HG03045 (cell line): ENCODE measurements at regions not wholly inside any gene's neighbourhood (a gene's known extent, or its start where the extent isn't known, plus 50 kb on each side); places are given as distances from the start of the nearest gene placed in this dataset.
"Not testable (repeated sequence)": the region's sequence is repeated elsewhere in the genome, so short reads cannot be mapped to it uniquely, and the experiment has no call there.

Experiments used
- ATAC-seq: cut with Tn5 transposase; IDR thresholded peaks from one replicate; pipeline ENCODE4 v1.9.1; 2021; ENCODE audit warnings: mild to moderate bottlenecking, moderate library complexity; ENCODE audit not compliant: unreplicated experiment

DNA sequence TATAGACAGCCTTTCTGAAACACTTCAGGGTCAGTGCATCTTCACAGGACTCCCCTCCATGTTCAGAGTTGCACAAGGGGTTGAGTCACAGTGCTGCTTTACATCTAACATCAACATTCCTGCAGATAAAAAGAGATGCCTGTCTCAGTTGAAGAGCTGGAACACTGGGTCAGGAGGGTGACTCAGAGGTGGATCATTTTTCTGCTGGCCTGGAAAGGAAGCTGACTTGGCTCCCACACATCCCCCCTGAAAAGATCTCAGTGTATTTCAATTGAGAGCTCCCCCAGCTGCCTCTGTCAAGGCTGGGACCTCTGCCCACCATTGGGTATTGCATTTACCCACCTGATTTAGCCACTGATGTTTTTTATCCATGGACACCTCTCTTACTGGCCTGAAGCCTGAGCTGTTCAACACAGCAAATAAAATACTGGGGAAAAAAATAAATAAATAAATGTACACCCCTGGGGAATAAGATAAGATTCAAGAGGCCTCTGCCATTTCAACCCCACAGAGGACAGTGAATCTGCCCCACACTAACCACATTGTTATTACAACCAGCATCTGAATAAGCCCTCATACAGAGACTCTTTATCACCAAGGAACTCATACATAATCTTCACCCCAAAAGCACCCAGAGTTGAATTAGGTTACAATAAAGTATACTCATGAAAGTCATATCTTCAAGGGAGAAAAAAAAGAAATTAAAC, 716.4 kb downstream of the SEMA5A start:
- ATAC-seq: no peak

GRCh38 chr5:8831251-8831650, 714.6 kb downstream of the SEMA5A start:
- no peak for ATAC-seq

GRCh38 chr5:8831854-8832253, 714.0 kb downstream of the SEMA5A start:
- ATAC-seq: no peak

GRCh38 chr5:8839361-8840055, 706.4 kb downstream of the SEMA5A start:
- ATAC-seq: no peak

GRCh38 chr5:8840237-8840636, 705.6 kb downstream of the SEMA5A start:
- ATAC-seq: no peak

GRCh38 chr5:8840746-8841145, 705.1 kb downstream of the SEMA5A start:
- ATAC-seq: not testable (repeated sequence)

- ATAC-seq: no peak
Measured at GRCh38 chr5:8842971-8843551, 702.8 kb downstream of the SEMA5A start.

DNA sequence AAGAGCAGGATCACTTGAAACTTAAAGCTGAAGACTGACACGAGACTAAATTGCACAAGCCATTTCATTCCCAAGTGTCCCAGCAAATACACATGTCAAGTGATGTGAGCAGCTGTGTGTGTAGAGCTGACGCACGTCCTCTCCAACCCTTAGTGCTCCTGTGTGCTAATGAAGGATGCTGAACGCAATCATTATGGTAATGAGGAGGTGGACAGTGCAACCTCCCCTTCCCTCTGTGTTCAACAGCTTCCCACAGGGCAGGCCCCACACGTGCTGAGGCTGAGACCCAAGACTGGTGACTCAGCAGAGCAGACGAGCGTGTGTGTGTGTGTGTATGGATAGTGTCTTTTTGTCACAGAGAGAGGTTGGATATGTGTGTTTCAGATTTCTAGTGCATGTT, 702.1 kb downstream of the SEMA5A start:
- ATAC-seq: no peak

DNA sequence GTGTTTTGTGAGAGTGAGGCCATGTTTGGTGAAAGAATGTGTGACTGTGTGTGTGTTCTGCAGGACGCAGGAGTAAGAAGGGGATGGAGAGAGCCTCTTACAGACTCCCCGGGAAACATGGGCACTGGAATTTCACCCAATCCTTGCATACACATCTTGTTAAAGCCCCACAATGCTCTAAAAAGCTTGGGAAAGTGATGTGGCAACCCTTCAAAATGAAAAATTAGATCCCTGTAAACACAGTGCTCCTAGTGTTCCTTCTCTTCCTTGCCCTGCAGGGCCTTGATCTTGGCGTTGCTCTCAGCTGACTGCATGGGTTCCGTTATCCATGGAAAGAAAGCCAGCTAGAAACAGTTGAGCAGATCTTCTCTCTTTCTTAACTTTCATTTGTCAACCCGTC, 701.7 kb downstream of the SEMA5A start:
- ATAC-seq: no peak

- ATAC-seq: no peak
Measured at GRCh38 chr5:8844847-8845246, 701.0 kb downstream of the SEMA5A start.

GRCh38 chr5:8845296-8845695, 700.6 kb downstream of the SEMA5A start:
- no peak for ATAC-seq

GRCh38 chr5:8848366-8848765, 697.5 kb downstream of the SEMA5A start:
- no peak for ATAC-seq

GRCh38 chr5:8848997-8849594, 696.8 kb downstream of the SEMA5A start:
- no peak for ATAC-seq

- ATAC-seq: no peak
Measured at GRCh38 chr5:8851101-8851500, 694.8 kb downstream of the SEMA5A start.

GRCh38 chr5:8857051-8857450, 688.8 kb downstream of the SEMA5A start:
- ATAC-seq: no peak

DNA sequence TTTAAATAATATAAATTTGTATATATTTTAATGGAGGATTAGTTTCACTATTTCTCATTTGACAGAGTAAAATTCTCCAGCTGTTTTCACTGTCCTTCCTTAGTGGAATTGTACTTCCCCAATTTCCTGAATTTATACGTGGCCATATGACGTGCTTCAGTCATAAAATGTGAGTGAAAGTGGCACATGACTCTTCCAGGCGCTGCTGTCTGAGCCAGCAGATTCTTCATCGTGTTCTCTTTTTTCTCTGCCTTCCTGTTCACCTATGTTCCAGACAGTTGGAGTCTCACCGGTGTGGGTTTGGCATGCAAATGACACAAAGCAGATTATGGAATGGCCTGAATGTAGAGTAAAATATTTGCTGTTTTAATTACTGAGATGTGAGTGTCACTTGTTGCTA, 684.1 kb downstream of the SEMA5A start:
- ATAC-seq: no peak

GRCh38 chr5:8864053-8864452, 681.8 kb downstream of the SEMA5A start:
- ATAC-seq: no peak

GRCh38 chr5:8865266-8865665, 680.6 kb downstream of the SEMA5A start:
- ATAC-seq: no peak

GRCh38 chr5:8865686-8866374, 680.0 kb downstream of the SEMA5A start:
- no peak for ATAC-seq

DNA sequence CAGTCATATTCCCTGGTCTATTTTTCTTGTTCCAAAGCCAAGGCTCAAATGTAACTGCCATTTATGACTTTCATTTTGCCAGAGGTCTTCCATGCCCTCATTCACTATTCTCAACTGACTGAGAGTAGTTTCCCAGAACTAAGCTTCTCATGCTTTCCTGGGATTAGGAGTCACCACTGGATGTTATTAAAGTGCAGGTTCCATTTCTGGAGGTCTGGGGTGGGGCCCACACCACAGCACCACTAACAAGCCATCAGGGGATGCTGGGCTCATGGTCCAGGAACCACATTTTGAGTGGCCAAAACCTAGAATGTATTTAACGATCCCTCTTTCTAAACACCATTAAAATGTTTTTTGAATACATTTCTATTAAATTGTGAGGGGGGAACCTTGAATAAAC, 677.6 kb downstream of the SEMA5A start:
- no peak for ATAC-seq

GRCh38 chr5:8869932-8870331, 675.9 kb downstream of the SEMA5A start:
- no peak for ATAC-seq
